OCI-LY1 (cell line): ENCODE measurements at regions not wholly inside any gene's neighbourhood (a gene's known extent, or its start where the extent isn't known, plus 50 kb on each side); places are given as distances from the start of the nearest gene placed in this dataset.

Experiments
- H2AFZ ChIP-seq: fragments of 200-600 bp; sonication (generic), shearing (Covaris generic); 2 replicates; pipeline ENCODE4 v1.6.0; 2014; ENCODE audit warnings: antibody characterized with exemption, mild to moderate bottlenecking, low read length
- H3F3A ChIP-seq: fragments of 200-600 bp; sonication (generic), shearing (Covaris generic); 2 replicates; pipeline ENCODE4 v1.6.0; 2014; ENCODE audit warnings: mild to moderate bottlenecking, antibody characterized with exemption, low read length, moderate library complexity; ENCODE audit not compliant: insufficient read depth
- H3K27ac ChIP-seq: fragments of 200-600 bp; sonication (generic); 2 replicates; pipeline ENCODE4 v1.5.1; 2014; ENCODE audit warnings: low read length, mixed run types, mild to moderate bottlenecking, low read depth; ENCODE audit not compliant: poor library complexity, severe bottlenecking
- H3K27me3 ChIP-seq: fragments of 200-600 bp; sonication (generic); 2 replicates; pipeline ENCODE4 v1.6.0; 2014; ENCODE audit warnings: antibody characterized with exemption, mild to moderate bottlenecking, low read length, moderate library complexity; ENCODE audit not compliant: insufficient read depth
- H3K36me3 ChIP-seq: fragments of 200-600 bp; sonication (generic); 2 replicates; pipeline ENCODE4 v1.6.1; 2014; ENCODE audit warnings: mild to moderate bottlenecking, antibody characterized with exemption, low read length, moderate library complexity, mixed read lengths; ENCODE audit not compliant: insufficient read depth
- H3K4me1 ChIP-seq: fragments of 200-600 bp; sonication (generic); 2 replicates; pipeline ENCODE4 v1.5.1; 2014; ENCODE audit warnings: mild to moderate bottlenecking, low read length, moderate library complexity; ENCODE audit not compliant: insufficient read depth, severe bottlenecking
- H3K4me2 ChIP-seq: fragments of 200-600 bp; sonication (generic), shearing (Covaris generic); 2 replicates; pipeline ENCODE4 v1.6.1; 2014; ENCODE audit warnings: low read length
- H3K4me3 ChIP-seq: fragments of 200-600 bp; sonication (generic); 2 replicates; pipeline ENCODE4 v1.5.1; 2014; ENCODE audit warnings: low read length, low read depth, mild to moderate bottlenecking, mixed read lengths; ENCODE audit not compliant: poor library complexity, severe bottlenecking
- H3K79me2 ChIP-seq: fragments of 200-600 bp; shearing (Covaris generic); 2 replicates; pipeline ENCODE4 v1.6.1; 2016; ENCODE audit warnings: mixed run types, low read length, mixed read lengths; ENCODE audit not compliant: insufficient read depth
- H3K9ac ChIP-seq: fragments of 200-600 bp; sonication (generic), shearing (Covaris generic); 2 replicates; pipeline ENCODE4 v1.6.1; 2014; ENCODE audit warnings: mild to moderate bottlenecking, low read length, mixed read lengths
- H3K9me2 ChIP-seq: fragments of 200-600 bp; sonication (generic), shearing (Covaris generic); 2 replicates; pipeline ENCODE4 v1.6.1; 2014; ENCODE audit warnings: low read depth, mild to moderate bottlenecking, low read length, mixed read lengths
- H3K9me3 ChIP-seq: fragments of 200-600 bp; shearing (Covaris generic); 2 replicates; pipeline ENCODE4 v1.6.1; 2014; ENCODE audit warnings: low read length, mixed read lengths
- H4K20me1 ChIP-seq: fragments of 200-600 bp; sonication (generic), shearing (Covaris generic); 2 replicates; pipeline ENCODE4 v1.6.0; 2016; ENCODE audit warnings: mild to moderate bottlenecking, low read length; ENCODE audit not compliant: insufficient read depth
- CTCF ChIP-seq: fragments of 200-600 bp; sonication (generic), shearing (Covaris generic); IDR thresholded peaks from 2 replicates; pipeline ENCODE4 v1.5.1; 2017; ENCODE audit warnings: mild to moderate bottlenecking, antibody characterized with exemption, low read length, moderate library complexity, mixed read lengths
- EZH2 ChIP-seq: fragments of 200-600 bp; sonication (generic), shearing (Covaris generic); IDR thresholded peaks from 2 replicates; pipeline ENCODE4 v1.8.0; 2017; ENCODE audit warnings: borderline replicate concordance, mixed run types, mild to moderate bottlenecking, antibody characterized with exemption, low read length, moderate library complexity, mixed read lengths

- H3K9me3 ChIP-seq = no peaks in the 10 kb centered on the region
- no peak overlapping the region for H3K4me3 ChIP-seq
- H4K20me1 ChIP-seq = no peaks in the 10 kb centered on the region
- no peak overlapping the region for H3K9ac ChIP-seq
- no peaks in the 10 kb centered on the region for H3K27me3 ChIP-seq
- H2AFZ ChIP-seq = no peak overlapping the region
- H3K36me3 ChIP-seq = no peaks in the 10 kb centered on the region
- H3K9me2 ChIP-seq = no peaks in the 10 kb centered on the region
- no peaks in the 10 kb centered on the region for H3K4me1 ChIP-seq
- no peak for TF ChIP-seq CTCF
- no peak for TF ChIP-seq EZH2
- no peaks in the 10 kb centered on the region for H3K79me2 ChIP-seq
- no peaks in the 10 kb centered on the region for H3F3A ChIP-seq
- H3K27ac ChIP-seq = no peak overlapping the region
- H3K4me2 ChIP-seq = no peak overlapping the region
These were observed 146.1 kb upstream of the NLRP1 start for GRCh38 chr17:5730373-5730772.

- H3K27me3 ChIP-seq = no peaks in the 10 kb centered on the region
- TF ChIP-seq EZH2 = no peak
- no peak for TF ChIP-seq CTCF
- H3K4me2 ChIP-seq = no peak overlapping the region
- no peak overlapping the region for H3K9ac ChIP-seq
- H4K20me1 ChIP-seq = no peaks in the 10 kb centered on the region
- no peaks in the 10 kb centered on the region for H3K4me1 ChIP-seq
- H3K4me3 ChIP-seq = no peak overlapping the region
- H3K9me3 ChIP-seq = no peaks in the 10 kb centered on the region
- no peaks in the 10 kb centered on the region for H3F3A ChIP-seq
- H3K9me2 ChIP-seq = no peaks in the 10 kb centered on the region
- no peaks in the 10 kb centered on the region for H3K36me3 ChIP-seq
- H3K27ac ChIP-seq = no peak overlapping the region
- H2AFZ ChIP-seq = no peak overlapping the region
- no peaks in the 10 kb centered on the region for H3K79me2 ChIP-seq
These were observed 156.6 kb upstream of the NLRP1 start for GRCh38 chr17:5740937-5741336.

GRCh38 chr17:5741810-5742209 is 157.5 kb upstream of the NLRP1 start:
- no peaks in the 10 kb centered on the region for H3K9me3 ChIP-seq
- H3F3A ChIP-seq = no peaks in the 10 kb centered on the region
- H3K4me1 ChIP-seq = no peaks in the 10 kb centered on the region
- H3K4me3 ChIP-seq = no peak overlapping the region
- H3K79me2 ChIP-seq = no peaks in the 10 kb centered on the region
- H2AFZ ChIP-seq = no peak overlapping the region
- H3K9ac ChIP-seq = no peak overlapping the region
- H4K20me1 ChIP-seq = no peaks in the 10 kb centered on the region
- H3K27me3 ChIP-seq = no peaks in the 10 kb centered on the region
- no peaks in the 10 kb centered on the region for H3K36me3 ChIP-seq
- no peaks in the 10 kb centered on the region for H3K9me2 ChIP-seq
- H3K4me2 ChIP-seq = no peak overlapping the region
- H3K27ac ChIP-seq = no peak overlapping the region
- TF ChIP-seq EZH2 (no peak), CTCF (no peak)
